GM21619 (cell line): ENCODE measurements at regions not wholly inside any gene's neighbourhood (a gene's known extent, or its start where the extent isn't known, plus 50 kb on each side); places are given as distances from the start of the nearest gene placed in this dataset.
"Not testable (repeated sequence)": the region's sequence is repeated elsewhere in the genome, so short reads cannot be mapped to it uniquely, and the experiment has no call there.

Experiments used
- ATAC-seq: cut with Tn5 transposase; IDR thresholded peaks from one replicate; pipeline ENCODE4 v1.9.1; 2021; ENCODE audit not compliant: unreplicated experiment

DNA sequence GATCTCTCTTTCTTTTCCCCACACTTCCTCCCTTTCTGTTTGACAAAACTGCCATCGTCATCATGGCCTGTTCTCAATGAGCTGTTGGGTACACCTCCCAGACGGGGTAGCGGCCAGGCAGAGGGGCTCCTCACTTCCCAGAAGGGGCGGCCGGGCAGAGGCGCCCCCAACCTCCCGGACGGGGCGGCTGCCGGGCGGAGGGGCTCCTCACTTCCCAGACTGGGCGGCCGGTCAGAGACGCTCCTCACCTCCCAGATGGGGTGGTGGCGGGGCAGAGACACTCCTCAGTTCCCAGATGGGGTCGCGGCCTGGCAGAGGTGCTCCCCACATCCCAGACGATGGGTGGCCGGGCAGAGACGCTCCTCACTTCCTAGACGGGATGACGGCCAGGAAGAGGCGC lies 184.3 kb upstream of the FRMD6 start:
- not testable (repeated sequence) for ATAC-seq

DNA sequence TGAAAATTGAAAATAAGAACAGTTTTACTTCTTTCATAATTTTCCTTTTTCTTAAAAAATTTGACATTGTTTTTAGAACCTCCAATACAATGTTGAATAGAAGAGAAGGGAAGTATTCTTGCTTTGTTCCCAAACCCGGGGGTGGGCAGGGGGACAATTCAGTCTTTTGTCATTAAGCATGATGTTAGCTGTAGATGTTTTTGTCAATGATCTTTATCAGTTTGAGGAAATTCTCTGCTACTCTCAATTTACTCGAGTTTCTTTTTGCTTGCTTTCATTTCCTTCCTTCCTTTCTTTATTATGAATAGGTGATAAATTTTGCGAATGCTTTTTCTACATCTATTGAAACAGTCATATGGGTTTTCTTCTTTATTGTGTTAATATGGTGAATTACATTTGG lies 183.2 kb upstream of the FRMD6 start:
- ATAC-seq: no peak

DNA sequence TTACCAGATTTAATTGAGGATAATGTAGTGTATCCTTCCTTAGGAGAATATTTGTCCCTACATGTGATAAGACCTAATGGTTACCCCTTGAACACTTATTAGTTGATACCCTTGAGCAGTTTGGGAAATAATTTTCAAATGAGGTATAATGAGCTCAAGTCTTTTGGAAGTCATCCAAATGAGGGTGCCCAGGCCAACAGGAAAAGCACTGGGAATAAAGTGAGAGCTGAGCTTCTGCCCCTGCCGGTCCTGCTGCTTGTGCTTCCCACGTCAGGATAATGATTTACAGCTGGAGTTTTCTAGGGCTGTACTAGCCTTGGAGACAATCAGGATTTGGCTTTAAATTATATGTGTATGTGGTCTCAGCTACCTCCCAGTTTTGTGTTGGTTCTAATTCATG lies 178.8 kb upstream of the FRMD6 start:
- ATAC-seq: no peak

DNA sequence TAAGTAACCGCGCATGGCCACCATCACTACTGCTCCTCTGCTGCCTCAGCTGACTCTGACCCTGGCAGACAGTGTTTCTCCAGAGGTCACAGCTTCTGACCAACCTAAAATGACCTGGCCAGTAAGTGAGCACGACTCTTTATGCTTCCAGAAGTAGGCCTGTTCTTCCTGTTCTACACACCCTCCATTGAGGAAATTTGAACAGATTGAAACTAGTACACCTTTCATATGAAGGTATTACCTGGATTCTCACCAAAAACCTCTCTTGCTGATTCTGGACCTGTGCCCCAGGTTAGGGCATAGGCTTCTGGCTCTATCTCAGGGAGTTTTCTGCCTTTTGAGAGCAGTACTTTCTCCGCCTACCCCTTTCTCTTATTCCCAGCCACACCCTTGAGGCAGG lies 178.4 kb upstream of the FRMD6 start:
- no peak for ATAC-seq

DNA sequence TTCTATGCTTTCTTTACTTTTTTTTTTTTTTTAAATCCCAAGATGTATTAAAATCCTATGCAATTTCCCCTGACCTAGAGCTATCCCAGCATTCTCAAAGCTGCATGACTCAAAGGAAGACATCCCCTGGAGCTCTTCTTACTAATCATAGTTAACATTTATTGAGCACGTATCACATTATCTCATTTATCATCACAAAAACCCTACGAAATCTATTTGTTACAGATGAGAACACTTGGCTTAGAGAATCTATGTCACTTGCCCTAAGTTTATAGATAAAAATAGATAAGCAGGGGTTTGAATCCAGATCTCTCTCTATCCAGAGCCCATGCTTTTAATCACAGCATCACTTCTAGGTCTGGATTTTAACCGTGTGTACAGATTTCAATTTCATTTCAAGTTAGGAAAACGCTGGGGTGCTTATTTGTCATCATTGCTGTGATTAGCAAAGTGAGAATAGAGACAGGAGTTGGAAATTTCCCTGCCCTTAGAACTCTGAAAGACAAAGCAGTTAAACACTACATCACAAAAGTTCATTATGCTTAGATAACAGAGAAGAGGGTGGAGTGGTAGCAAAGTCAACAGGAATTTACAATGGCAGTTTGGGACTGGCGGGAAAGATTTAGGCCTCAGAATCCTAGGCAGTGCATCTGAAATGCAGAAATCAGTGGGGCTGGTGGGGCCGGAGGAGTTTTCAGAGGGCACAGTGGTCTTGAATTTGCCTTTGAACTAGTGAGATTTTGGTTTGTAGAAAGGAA lies 177.7 kb upstream of the FRMD6 start:
- ATAC-seq: no peak

DNA sequence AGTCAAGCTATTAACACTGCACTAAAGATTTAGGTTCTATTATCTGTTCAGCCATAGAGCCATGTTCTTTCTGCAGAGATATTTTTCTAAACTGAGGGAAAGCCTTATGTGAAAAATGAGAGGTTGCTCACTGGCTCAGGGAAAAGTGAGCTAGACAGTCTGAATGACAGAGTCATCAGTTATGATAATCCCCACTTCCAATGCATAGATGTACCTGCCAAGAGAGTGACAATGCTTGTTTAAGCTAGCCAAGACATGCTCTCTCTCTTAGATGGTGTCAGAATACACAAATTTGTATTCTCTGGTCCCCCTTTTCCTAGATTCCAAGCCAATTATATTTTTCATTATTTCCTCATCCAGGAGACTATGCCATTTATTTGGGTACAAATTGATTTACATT lies 176.9 kb upstream of the FRMD6 start:
- no peak for ATAC-seq

DNA sequence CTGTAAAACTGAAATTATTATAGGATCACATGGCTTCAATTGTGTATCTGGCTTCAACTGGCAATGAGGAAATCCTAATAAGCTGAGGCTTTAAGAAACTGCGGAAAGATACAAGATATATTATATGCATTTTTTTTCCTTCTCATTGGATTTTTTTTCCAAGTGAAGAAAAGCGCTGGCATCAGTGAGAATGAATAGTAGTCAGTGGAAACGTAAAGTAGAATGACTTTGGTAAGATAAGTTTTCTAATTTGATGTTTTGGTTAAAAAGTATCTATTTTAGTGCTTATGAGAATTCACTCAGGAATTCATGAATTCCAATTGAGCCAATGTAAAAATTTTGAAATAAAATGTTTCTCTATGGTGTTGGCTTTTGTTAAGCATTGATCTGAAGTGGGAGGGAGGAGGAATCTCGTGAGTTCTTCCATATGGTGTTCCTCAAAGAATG lies 173.5 kb upstream of the FRMD6 start:
- ATAC-seq: no peak

DNA sequence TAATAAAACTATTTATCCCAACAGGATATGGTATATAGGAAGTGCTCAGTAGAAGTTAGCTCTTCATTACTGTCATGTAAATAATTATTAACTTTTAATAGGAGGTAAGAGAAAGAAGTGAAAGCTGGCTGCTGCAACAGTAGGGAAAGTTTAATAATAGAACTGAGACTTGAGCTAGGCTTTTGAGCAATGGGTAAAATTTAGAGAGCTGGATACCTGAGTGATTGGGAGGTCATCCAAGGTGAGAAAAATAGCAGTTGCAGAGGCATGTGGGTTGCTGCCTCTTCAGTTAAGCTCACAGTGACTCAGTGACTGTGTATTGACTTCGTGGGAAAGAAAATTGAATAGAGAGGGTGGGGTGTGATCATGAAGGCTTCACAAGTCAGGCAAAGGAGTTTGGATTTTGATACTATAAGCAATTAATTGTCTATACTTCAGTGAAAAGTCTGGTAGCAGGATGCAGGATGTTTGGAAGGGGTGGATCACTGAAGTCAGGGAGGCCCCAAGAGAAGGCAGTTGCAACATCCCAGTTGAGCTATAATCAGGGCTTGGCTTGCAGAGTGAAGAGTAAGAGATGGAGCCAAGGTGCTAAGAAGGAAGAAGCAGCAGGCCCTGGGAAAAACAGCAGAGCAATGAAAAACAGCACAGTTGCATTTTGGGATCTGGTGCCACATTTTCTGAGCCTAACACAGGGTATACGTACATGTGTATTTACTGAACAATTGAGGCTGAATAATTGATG lies 172.0 kb upstream of the FRMD6 start:
- ATAC-seq: peak; percentile 70

DNA sequence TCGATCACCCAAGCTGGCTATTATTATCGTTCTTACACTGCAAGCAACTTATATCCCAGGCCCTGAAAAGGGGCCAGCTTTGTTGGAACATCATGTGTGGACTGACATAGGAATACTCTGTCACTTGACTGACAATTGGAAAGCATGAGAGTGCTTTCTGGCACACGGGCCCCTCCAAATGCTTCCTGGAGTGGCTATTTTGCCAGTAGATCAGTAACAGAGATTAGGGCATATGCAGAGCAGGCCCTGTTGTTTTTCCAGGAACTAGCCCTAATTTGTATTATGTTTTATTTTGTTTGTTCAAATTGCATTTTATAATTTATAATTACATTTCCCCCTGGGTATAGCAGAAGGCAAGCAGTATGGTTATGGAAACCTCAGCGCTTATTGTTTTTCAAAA lies 170.1 kb upstream of the FRMD6 start:
- ATAC-seq: no peak

DNA sequence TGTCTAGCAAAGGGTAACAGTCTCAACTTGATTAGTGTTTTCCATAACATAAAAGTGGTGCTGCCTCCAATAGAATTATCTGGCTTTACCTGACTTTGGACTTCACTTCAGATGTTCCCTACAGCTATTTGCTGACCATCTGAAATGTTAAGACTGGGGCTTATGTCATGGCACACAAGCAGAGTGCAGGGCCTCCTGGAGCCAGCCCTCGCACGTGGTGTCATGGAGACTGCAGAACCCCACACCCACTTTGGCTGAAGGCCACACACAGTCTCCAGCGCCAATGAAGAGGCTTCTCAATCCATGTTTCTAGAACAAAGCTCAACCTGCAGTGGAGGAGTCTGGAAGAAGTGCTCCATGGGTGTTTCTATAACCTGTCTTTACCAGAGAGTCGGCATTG lies 169.6 kb upstream of the FRMD6 start:
- ATAC-seq: no peak

DNA sequence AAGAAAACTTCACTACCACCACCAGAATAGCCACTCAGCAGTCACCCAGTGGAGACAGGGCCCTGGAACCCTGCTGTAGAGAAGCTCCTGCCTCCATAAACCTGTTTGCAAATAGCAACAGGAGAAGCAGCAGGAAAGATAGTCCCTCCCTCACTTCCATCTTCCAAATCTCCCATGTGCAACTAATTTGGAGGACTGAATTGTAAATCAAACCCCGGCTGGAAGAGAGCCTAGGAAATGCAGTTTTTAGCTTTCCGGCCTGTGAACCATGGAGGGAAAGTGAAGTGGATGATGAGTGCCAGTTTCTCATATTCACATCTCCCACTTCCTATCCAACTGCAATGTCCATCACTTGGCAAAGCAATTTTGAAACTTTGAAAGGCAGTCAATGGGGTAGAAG lies 167.2 kb upstream of the FRMD6 start:
- ATAC-seq: no peak

DNA sequence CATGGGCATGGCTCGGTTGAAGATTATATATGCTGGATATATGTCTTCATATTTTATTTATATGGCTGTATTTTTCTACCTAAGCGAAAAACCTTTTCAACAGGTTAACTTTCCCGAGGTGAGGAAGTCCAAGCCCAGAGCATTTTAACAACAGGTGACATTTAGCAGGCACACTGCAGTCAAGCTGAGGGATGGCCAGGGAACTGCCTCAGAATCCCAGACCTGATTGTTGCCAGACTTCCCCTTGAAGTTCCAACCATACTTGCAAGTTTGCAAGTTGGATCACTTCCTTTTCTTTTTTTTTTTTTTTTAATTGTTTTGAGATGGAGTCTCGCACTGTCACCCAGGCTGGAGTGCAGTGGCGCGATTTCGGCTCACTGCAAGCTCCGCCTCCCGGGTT lies 166.0 kb upstream of the FRMD6 start:
- ATAC-seq: no peak

DNA sequence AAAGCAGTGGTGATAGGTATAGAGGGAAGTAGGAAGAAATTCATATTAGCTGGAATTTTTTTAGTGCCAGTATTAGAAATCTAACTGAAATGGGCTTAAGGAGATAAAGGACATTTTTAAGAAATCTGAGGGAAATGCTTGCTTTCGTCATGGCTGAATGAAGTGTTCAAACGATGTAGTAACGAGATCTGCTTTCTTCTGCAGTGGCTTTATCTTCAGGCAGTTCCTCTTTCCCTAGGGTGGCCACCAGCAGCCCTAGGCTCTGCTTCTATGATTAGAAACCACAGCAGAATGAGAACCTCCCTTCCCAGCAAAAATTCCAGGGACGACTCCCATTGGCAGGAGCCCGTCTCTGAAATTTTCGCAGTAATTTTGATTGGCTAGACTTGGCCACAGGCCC lies 163.9 kb upstream of the FRMD6 start:
- ATAC-seq: no peak

DNA sequence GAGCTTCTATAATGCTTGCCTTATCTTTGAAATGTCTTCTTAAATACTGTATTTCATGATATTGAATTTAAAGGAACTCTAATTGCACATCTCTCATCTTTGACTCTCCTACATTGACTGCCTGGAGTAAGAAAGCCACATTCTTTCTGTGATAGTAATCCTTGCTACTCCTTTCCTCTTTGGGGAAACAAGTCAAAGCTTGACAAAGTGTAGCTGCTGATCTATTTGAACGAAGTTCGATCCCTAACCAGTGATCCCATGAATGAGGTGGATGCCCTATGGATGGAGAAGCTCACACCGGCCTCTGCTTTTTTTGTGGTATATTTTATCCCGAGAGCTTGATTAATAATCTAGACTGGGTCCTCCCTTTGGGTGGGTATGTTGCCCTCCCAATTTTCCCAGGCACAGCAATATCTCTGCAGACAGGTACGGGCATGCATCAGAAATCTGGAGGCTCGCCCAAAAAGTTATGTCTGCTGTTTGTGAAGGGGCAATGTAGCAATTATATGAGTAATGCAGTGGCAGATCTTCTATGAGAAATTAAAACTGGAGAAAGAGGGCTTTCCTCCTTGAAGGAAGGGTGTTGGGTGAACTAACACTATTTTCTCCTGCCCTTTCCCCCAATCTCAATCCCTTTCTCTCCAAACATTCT lies 163.0 kb upstream of the FRMD6 start:
- ATAC-seq: no peak

DNA sequence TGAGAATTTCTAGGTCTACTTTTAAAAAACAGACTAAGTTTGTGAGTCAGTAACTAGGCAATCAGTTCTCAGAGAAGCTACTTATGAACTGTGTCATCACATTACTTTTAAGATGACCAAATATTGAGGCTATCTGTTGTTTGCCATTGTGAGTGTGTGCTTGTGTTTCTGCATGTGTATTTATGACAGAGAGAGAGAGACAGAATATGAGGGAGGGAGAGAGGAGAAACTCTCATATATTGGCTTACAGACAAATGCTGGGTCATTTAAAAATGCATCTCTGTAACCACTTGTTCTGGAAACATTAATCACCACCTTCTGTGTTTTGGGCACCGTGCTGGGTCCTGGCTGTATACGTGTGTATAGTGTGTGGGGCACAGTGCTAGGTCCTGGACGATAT lies 161.5 kb upstream of the FRMD6 start:
- no peak for ATAC-seq

DNA sequence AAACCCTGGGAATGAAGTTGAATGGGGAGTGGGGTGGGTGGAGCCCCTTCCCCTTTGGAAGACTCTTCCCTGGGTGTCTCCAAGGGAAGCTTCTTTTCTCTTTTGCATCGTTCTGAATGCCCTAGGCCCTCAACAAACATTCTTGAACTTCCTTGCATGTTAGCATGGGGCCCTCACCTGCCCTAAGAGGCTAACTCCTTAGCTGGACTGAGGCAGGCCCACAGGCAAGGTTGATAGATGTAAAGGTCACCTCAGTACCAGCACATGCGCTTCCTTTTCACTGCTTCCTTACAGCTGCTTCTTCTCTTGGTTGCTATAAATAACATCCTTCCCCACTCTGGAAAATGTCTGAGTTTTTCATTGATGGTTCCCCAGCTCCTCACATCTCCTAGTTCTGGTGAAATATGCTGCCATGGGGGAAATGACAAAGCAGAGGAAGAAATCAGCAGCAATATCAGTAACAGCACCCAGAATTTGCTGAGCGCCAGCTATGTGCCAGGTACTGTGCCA lies 160.6 kb upstream of the FRMD6 start:
- no peak for ATAC-seq

DNA sequence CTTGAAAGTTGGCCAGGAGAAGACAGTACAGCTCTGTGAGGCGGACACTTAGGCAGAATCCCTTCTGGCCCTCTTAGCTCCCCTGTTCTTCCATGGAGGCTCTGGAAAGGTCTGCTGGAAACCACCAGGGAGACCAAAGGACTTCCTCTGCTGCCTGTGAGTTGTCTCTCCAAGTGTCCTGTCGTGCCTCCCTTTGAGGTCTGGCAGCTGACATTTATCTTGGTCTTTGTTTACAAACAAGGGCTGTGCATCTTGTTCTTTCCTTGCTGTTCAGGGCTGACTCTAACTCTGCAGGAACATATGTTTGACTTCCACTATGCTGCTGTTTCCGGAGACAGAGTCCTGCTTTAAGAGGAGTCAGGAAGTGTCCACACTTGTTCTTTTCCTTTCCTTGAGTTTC lies 159.9 kb upstream of the FRMD6 start:
- no peak for ATAC-seq

DNA sequence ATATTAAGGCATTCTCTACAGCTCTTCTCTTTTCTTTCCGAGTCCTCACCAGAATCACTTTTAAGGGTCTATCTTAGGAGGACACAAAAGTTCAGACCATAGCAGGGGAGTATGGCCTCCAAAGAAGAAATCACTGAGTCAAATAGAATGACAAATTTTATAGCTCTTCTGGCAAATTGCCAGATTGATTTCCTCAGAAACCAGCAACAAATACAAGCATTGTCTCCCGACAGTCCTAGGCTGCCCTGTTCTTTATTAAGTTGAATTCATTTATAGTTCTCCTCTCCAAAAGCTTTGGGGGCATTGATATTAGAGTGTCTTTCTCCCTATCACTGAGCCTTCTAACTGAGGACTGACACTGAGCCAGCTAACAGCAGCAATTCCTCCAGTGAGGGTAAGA lies 156.4 kb upstream of the FRMD6 start:
- no peak for ATAC-seq

DNA sequence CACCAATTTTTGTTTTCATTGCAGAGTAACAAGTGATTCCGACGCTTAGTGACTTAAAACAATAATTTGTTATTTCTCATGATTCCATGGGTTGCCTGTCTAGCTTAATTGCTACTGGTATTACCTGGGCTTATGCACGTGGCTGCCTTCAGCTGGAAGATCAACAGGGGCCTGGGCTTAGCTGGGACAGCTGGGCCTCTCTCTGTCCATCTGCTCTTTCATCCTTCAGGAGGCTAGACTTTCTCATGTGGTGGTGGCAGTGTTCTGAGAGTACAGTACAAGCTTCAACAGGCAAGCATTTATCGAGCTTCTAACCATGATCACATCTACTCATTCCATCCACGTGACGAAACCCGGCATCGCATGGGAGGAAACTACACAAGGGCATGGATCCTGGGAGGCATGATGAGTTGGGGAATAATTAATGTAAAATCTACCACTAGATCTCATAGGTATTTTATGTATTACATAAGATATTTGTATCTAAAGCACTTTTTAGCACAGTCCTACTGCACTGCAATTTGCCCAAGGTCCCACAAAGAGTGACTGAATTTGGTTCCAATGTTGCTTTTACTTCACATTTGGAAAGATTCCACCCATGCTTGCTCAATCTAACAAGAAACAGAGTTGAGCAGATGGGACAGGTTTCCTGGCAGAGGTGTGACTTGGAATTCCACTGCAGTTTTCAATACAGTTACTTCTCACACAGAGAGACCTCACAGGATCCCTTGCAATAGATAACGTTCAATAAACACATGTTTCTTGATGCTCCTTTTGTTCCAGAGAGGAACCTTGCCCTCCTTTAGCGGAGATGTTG lies 153.1 kb upstream of the FRMD6 start:
- ATAC-seq: no peak

DNA sequence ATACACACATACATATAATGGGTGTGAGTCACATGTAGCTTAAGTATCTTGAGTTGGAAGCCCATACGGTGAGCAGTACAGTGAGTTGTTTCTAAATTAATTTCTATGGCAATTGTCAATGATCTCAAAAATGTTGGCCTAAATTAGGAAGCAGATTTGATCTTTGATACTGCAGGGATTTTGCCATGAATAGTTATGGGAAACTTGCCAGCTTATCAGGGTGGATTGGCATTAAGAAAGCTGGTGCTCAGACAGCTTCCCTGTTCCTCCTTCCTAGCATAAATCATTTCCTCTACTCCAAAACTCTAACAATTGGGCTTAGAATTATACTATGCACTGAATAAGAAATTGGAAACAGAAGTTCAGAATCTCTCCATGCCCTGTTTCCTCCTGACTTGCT lies 150.9 kb upstream of the FRMD6 start:
- no peak for ATAC-seq

DNA sequence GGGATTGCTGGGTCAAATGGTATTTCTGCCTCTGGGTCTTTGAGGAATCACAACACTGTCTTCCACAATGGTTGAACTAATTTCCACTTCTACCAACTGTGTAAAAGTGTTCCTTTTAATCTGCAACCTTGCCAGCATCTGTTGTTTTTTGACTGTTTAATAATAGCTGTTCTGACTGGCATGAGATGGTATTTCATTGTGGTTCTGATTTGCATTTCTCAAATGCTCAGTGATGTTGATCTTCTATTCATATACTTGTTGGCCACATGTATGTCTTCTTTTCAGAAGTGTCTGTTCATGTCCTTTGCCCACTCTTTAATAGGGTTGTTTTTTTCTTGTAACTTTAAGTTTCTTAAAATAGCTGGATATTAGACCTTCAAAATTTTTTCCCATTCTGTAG lies 150.0 kb upstream of the FRMD6 start:
- ATAC-seq: no peak
